T-helper 2 cell treated with Interferon-gamma antibody and Interleukin-4, amounts not matched to agents 5 μg/mL and 100 μg/mL, for 36 hours (primary cell): ENCODE measurements at regions not wholly inside any gene's neighbourhood (a gene's known extent, or its start where the extent isn't known, plus 50 kb on each side); places are given as distances from the start of the nearest gene placed in this dataset.

Experiments
- DNase-seq: peaks from one replicate; pipeline ENCODE4 v3.0.0; 2021; ENCODE audit warnings: low spot score
- H3K27ac Mint-ChIP-seq: one replicate; pipeline ENCODE4 v1.8.0; 2021; ENCODE audit warnings: mild to moderate bottlenecking, mixed read lengths
- H3K27me3 Mint-ChIP-seq: one replicate; pipeline ENCODE4 v1.8.0; 2021; ENCODE audit warnings: low read depth, mixed read lengths
- H3K36me3 Mint-ChIP-seq: one replicate; pipeline ENCODE4 v1.8.0; 2021; ENCODE audit warnings: low read depth, mixed read lengths
- H3K4me1 Mint-ChIP-seq: one replicate; pipeline ENCODE4 v1.8.0; 2021; ENCODE audit warnings: low read depth, mixed read lengths
- H3K4me3 Mint-ChIP-seq: one replicate; pipeline ENCODE4 v1.8.0; 2022; ENCODE audit warnings: mild to moderate bottlenecking, moderate library complexity, mixed read lengths
- H3K9me3 Mint-ChIP-seq: one replicate; pipeline ENCODE4 v1.8.0; 2021; ENCODE audit warnings: mixed read lengths

DNA sequence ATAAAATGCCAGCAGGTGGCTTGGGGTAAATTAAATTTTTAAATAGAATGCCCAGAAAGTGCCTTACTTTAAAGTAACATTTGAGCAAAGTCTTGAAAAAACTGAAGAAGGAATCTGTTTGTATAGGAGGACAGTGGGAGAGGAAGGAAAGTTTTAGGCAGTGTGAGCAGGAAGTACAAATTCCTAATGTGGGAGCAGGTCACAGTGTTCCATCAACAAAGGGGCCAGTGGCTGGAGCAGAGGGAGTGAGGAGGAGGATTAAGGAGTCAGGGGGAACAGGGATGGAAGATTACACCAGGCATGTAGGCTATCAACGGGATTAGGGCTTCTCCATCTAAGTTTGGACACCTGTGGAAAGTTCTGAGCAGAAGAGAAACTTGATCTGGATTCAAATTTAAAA lies 439.2 kb upstream of the REG3G start:
- Mint-ChIP-seq H3K4me3 (no peak overlapping the region), H3K27me3 (no peaks in the 10 kb centered on the region), H3K27ac (no peak overlapping the region), H3K9me3 (peaks cover 31% of the 10 kb centered on the region), H3K36me3 (no peaks in the 10 kb centered on the region), H3K4me1 (no peaks in the 10 kb centered on the region)
- DNase-seq = no peak

DNA sequence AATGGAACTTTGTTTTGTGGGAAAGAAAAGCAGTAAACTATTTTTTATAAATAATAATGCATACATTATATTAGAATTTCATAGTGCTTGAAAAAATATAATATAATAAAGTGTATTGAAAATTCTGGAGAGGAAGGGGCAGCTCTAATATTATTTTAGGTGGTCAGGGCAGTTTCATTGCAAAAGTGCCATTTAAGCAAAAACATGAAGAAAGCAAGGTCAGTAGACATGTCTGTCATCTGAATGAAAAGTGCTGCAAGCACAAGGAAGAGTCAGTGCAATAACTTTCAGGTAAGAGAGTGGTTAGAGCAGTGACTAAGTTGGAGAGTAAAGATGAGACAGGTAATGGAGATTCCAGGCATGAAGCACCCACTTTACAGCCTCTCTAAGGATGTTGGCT lies 435.6 kb upstream of the REG3G start:
- H3K4me1 Mint-ChIP-seq = no peaks in the 10 kb centered on the region
- no peaks in the 10 kb centered on the region for H3K27me3 Mint-ChIP-seq
- no peak for DNase-seq
- H3K36me3 Mint-ChIP-seq = no peaks in the 10 kb centered on the region
- no peak overlapping the region for H3K27ac Mint-ChIP-seq
- H3K9me3 Mint-ChIP-seq = peaks cover 36% of the 10 kb centered on the region
- no peak overlapping the region for H3K4me3 Mint-ChIP-seq

DNA sequence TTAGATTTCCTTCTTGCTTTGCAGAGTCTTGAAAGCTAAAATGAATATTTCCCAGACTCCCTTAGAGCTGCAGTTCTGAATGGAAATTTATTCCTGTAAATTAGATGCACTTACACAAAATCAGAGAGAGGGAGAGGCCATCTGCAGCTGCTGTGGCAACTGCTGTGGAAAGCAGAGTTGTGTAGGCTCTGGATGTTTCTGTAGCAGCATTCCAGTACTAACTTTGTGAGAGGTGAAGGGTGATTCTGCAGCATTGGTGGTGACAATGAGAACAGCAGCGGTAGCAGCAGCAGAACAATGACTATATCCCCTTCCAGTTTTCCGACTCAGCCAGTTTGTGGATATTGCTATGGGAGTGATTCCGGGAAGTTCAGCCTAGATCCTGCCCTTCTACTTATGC lies 433.0 kb upstream of the REG3G start:
- H3K4me3 Mint-ChIP-seq = no peak overlapping the region
- H3K9me3 Mint-ChIP-seq = peaks cover 22% of the 10 kb centered on the region
- no peaks in the 10 kb centered on the region for H3K4me1 Mint-ChIP-seq
- no peaks in the 10 kb centered on the region for H3K27me3 Mint-ChIP-seq
- DNase-seq = no peak
- H3K27ac Mint-ChIP-seq = no peak overlapping the region
- H3K36me3 Mint-ChIP-seq = no peaks in the 10 kb centered on the region

DNA sequence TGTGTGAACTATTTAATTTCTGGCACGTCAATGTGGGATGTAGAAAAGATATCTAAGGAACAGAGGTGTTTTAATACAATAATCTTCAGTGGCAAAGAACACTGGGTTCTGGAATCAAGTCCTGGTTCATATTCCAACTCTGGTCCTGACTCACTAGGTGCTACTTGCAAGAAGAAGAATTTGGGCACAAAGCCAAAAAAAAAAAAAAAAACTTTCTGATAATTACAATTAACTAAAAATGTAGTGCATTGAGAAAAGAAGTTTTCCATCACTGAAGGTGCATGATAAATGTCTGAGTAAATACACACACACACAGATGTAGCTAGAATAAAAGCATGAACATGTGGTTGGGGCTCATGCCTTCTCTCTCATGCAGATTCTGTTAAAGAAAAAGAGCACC lies 424.4 kb upstream of the REG3G start:
- Mint-ChIP-seq H3K4me1 (no peaks in the 10 kb centered on the region), H3K27ac (no peak overlapping the region), H3K9me3 (peaks cover 10% of the 10 kb centered on the region), H3K36me3 (no peaks in the 10 kb centered on the region), H3K4me3 (no peak overlapping the region), H3K27me3 (no peaks in the 10 kb centered on the region)
- DNase-seq = no peak

DNA sequence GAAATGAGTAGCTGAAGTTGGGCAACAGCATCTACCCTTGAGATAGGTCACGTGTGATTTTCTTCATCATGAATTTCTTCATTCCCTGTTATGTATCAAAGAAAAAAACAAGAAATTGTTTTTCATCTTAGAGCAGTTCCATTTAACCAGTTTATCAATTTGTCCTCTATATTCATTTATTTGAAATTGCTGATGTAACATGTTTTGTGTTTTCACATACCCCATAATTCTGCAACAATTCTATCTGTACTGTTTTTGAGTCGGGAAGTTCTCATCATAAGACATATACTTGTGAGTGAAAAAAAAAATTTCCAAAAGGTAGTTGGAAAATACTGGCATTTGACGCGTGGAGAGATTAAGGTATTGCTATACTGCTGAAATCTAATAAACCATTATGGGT lies 422.6 kb upstream of the REG3G start:
- H3K9me3 Mint-ChIP-seq = peaks cover 7% of the 10 kb centered on the region
- no peaks in the 10 kb centered on the region for H3K36me3 Mint-ChIP-seq
- DNase-seq = no peak

DNA sequence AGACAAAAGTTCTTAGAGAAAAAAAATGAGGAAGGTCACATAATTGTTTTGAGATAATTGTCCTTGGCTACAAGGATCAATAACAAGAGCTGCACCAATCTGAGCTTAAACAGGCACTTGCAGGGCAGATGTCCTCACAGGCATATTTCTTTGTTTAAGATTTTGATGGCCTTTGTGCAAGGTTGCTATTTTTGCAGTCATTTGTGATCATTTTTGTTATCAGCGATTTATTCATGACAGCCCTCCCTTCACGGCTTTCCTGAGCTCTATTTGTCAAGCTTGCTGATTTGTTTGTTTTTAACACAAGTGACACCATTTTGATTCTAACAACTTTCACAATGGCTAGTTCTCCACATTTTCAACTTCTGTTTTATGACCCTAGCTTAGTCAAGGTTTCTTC lies 418.6 kb upstream of the REG3G start:
- Mint-ChIP-seq H3K36me3 (no peaks in the 10 kb centered on the region), H3K4me3 (no peak overlapping the region), H3K9me3 (peaks cover 7% of the 10 kb centered on the region), H3K27me3 (no peaks in the 10 kb centered on the region), H3K27ac (no peak overlapping the region), H3K4me1 (no peaks in the 10 kb centered on the region)
- DNase-seq = no peak

More for the DNA sequence above, 422.6 kb upstream of the REG3G start:
- Mint-ChIP-seq H3K4me3 (no peak overlapping the region), H3K27ac (no peak overlapping the region), H3K27me3 (no peaks in the 10 kb centered on the region), H3K4me1 (no peaks in the 10 kb centered on the region)

DNA sequence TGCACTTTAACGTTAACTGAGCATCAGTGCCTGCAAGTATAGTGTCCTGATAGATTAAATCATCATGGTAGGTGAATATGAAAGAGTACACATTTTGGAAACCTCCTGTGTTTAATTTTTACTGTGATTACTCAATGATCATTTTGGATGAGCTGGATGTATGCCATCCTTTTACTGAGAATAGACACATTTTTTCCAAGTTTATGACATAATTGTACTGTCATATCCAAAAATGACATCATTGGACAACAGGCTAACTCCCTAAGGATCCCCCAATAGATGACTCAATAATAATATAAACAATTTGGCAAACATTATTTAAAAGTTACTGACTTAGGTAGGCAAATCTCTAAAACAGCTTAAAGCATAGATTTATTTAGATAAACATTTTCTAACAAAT lies 410.8 kb upstream of the REG3G start:
- no peaks in the 10 kb centered on the region for H3K27me3 Mint-ChIP-seq
- no peaks in the 10 kb centered on the region for H3K4me1 Mint-ChIP-seq
- no peaks in the 10 kb centered on the region for H3K36me3 Mint-ChIP-seq
- no peak overlapping the region for H3K4me3 Mint-ChIP-seq
- H3K27ac Mint-ChIP-seq = no peak overlapping the region
- DNase-seq = no peak
- peaks cover 14% of the 10 kb centered on the region for H3K9me3 Mint-ChIP-seq

DNA sequence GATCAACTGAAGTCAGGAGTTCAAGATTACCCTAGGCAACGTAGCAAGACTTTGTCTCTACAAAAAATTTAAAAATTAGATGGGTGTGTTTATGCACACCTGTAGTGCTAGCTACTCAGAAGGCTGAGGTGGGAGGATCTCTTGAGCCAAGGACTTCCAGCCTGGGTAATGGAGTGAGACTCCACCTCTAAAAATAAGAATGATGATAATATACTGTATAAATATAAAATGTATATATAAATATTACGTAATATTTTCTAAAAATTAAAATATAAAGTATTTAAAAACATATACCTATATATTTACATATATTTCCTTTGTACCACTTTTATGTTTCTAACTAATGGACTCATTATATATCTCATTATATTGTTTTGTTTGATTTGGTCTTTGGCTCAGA lies 409.5 kb upstream of the REG3G start:
- H3K4me3 Mint-ChIP-seq = no peak overlapping the region
- H3K27me3 Mint-ChIP-seq = no peaks in the 10 kb centered on the region
- H3K27ac Mint-ChIP-seq = no peak overlapping the region
- DNase-seq = no peak
- H3K9me3 Mint-ChIP-seq = peaks cover 14% of the 10 kb centered on the region
- H3K4me1 Mint-ChIP-seq = no peaks in the 10 kb centered on the region
- no peaks in the 10 kb centered on the region for H3K36me3 Mint-ChIP-seq

DNA sequence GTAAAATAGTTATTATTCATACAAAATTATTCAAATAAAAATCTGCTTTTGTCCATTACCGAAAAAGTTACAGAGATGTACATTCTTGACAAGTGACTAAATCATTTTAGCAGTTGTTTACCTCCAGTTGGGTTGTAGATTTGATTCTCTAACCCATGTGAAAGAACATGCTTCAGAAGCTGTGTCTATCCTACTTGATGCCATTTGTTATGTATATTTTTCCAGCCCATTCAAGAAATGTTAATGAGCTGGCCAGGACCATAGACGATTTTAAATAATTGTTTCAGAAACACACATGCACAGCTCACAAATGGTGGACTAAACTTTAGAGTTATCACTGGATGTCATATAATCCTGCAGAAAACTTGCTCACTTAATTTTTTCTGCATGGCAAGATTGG lies 391.1 kb upstream of the REG3G start:
- Mint-ChIP-seq H3K4me1 (no peaks in the 10 kb centered on the region), H3K27ac (no peak overlapping the region), H3K4me3 (no peak overlapping the region), H3K36me3 (no peaks in the 10 kb centered on the region), H3K27me3 (no peaks in the 10 kb centered on the region), H3K9me3 (peaks cover 29% of the 10 kb centered on the region)
- DNase-seq = no peak

DNA sequence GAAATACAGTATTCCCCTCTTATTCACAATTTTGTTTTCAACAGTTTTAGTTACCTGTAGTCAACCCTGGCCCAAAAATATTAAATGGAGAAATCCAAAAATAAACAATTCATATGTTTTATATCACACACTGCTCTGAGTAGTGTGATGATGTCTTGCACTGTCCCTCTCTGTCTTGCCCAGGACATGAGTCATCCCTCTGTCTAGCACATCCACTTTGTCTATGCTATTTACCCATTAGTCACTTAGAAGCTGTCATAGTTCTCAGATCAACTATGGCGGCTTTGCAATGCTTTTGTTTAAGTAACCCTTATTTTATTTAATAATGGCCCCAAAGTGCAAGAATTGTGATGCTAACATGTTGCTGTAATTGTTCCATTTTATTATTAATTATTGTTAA lies 380.6 kb upstream of the REG3G start:
- Mint-ChIP-seq H3K27me3 (no peaks in the 10 kb centered on the region), H3K36me3 (no peaks in the 10 kb centered on the region), H3K4me3 (no peak overlapping the region), H3K9me3 (peaks cover 19% of the 10 kb centered on the region), H3K27ac (no peak overlapping the region), H3K4me1 (no peaks in the 10 kb centered on the region)
- DNase-seq = no peak

DNA sequence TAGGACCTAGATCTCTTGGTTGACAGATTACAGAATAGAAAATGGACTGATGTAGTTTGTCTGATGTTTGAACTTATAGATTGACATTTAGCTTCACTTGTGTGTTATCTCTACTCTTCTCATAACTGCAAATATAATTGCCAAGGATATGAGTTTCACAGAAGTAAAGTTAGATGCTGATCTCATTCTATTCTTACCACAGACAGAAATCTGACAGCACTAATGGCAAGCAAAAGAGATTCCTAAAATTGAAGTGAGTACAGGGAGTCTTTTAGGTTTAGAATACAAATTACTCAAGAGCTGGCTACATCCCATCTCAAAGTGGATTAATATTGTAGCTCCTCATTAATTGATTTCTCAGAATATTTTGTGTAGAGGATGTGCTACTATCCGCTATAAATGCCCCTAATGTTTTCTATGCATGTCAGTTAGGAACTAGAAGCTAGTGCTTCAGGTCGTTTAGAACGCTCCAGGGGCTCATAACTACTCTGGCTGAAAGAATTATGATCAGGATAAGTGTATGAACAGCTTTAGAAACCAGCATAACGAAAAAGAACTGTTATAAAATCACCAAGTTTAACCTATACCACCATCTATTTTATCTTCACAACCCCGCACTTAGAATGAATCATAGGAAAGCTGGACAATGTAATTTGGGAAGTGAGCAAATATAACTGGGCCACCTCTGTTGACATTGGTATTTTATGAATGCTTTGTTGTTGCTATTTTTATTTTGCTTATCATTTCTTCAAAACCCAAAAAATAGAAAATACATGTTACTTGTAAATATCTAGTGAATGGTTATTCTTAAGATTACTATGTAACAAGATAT lies 378.8 kb upstream of the REG3G start:
- no peak overlapping the region for H3K4me3 Mint-ChIP-seq
- H3K27ac Mint-ChIP-seq = no peak overlapping the region
- no peak for DNase-seq
- peaks cover 31% of the 10 kb centered on the region for H3K9me3 Mint-ChIP-seq
- H3K27me3 Mint-ChIP-seq = no peaks in the 10 kb centered on the region
- H3K36me3 Mint-ChIP-seq = no peaks in the 10 kb centered on the region
- no peaks in the 10 kb centered on the region for H3K4me1 Mint-ChIP-seq

DNA sequence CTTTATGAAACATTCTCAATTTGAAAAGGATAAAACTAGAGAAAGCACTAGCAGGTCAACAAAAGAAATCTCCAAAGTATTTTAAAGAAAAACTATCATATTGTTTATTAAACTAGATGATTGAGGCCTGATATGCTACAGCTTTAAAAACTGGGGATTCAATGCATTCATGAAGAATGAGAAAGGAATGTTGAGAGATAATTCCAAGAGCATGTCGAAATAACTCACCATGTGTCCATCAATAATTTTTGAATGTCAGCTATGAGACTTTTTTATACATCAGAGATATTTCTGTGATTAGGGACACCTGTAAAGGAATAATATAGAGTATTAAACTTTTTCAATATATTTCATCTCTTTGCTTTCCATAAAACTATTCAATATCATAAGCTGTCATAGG lies 376.9 kb upstream of the REG3G start:
- no peaks in the 10 kb centered on the region for H3K4me1 Mint-ChIP-seq
- DNase-seq = no peak
- no peaks in the 10 kb centered on the region for H3K27me3 Mint-ChIP-seq
- no peaks in the 10 kb centered on the region for H3K36me3 Mint-ChIP-seq
- H3K27ac Mint-ChIP-seq = no peak overlapping the region
- H3K4me3 Mint-ChIP-seq = no peak overlapping the region
- H3K9me3 Mint-ChIP-seq = peaks cover 42% of the 10 kb centered on the region

DNA sequence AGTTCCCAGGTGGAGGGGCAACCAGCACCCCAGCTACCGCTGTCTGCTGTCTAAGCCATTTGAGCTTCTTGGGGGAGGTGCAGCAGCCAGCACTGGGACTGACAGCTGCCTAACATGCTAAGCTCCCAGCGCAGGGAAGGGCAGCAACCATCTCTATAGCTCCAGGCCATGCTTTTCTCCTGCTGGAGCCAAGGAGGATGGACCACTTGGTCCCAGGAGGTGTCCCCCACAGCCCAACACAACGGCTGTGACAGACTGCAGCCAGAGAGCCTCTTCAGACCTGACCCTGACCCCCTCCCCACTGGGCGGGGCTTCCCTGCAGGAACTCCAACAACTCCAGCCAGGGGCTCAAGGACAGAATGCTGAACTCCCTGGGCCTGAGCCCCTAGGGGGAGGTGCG lies 370.6 kb upstream of the REG3G start:
- peaks cover 63% of the 10 kb centered on the region for H3K9me3 Mint-ChIP-seq
- H3K27ac Mint-ChIP-seq = no peak overlapping the region
- no peaks in the 10 kb centered on the region for H3K36me3 Mint-ChIP-seq
- no peaks in the 10 kb centered on the region for H3K27me3 Mint-ChIP-seq
- DNase-seq = no peak
- H3K4me3 Mint-ChIP-seq = no peak overlapping the region
- H3K4me1 Mint-ChIP-seq = no peaks in the 10 kb centered on the region

DNA sequence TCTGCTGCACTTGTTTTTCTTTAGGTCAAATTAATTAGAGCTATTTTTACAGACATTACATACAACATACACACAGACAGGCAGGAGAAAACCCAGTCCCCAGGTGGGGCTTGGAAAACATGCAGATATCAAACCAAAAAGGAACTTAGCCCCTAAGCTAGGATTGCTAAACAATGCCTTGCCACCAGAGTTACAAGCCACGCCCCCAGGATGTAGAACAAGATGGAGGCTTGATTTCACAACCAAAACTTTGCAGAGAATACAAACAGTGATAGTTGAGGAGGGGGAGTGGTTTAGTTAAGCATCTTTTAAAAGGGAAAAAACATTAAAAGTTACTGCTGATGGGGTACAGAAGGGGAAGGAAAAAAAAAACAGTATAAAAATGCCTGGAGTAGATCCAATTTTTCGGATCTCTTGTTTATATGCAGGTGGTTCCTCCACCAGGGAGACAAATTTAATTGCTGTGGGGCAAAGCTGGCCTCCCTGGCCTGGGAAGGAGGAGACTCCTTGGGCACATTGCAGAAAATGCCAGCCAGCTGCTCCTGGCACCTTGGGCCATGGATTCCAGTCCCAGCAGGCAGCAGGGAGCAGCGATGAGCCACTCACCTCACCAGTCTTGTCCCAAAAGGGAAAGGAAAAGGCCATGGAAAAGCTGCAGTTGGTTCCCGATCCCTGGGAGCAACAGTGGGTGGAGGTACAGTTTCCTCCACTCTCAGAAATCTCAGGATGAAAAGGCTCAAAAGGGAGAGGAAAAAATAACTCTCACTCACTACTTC lies 348.4 kb upstream of the REG3G start:
- Mint-ChIP-seq H3K27me3 (no peaks in the 10 kb centered on the region), H3K27ac (no peak overlapping the region), H3K9me3 (peaks cover 5% of the 10 kb centered on the region), H3K4me3 (no peak overlapping the region), H3K4me1 (no peaks in the 10 kb centered on the region), H3K36me3 (no peaks in the 10 kb centered on the region)
- DNase-seq = no peak
